GM19455 (cell line): ENCODE measurements at regions not wholly inside any gene's neighbourhood (a gene's known extent, or its start where the extent isn't known, plus 50 kb on each side); places are given as distances from the start of the nearest gene placed in this dataset.
"Not testable (repeated sequence)": the region's sequence is repeated elsewhere in the genome, so short reads cannot be mapped to it uniquely, and the experiment has no call there.

Experiments
- ATAC-seq: cut with Tn5 transposase; IDR thresholded peaks from one replicate; pipeline ENCODE4 v1.9.1; 2021; ENCODE audit not compliant: unreplicated experiment

DNA sequence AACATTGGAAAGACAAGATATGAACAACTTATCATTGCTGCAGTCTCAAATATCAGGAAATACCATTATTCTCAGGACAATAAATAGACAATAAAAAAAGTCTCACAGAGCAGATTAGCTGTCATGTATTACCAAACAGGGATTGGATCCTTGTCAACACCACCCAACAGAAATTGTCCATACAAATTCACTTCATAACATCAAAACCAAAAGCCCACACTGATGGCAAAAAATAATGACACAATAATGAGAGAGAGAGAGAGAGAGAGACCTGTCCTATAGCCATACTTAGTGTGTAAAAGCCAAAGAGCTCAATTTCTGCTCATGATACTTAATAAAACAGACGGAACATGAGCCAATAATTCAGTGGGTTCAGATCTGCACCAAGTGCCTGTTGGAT lies 96.5 kb downstream of the PPIAL4G start:
- no peak for ATAC-seq

- not testable (repeated sequence) for ATAC-seq
Measured at GRCh38 chr1:148386031-148386398, 97.1 kb downstream of the PPIAL4G start.

- ATAC-seq, result no peak
Measured at GRCh38 chr1:148385371-148386030, 97.6 kb downstream of the PPIAL4G start.

GRCh38 chr1:148383966-148384365 lies 99.1 kb downstream of the PPIAL4G start:
- ATAC-seq, result no peak

- ATAC-seq, result no peak
Measured at GRCh38 chr1:148379697-148380096, 103.4 kb downstream of the PPIAL4G start.

GRCh38 chr1:148379170-148379500 lies 104.0 kb downstream of the PPIAL4G start:
- ATAC-seq, result no peak

DNA sequence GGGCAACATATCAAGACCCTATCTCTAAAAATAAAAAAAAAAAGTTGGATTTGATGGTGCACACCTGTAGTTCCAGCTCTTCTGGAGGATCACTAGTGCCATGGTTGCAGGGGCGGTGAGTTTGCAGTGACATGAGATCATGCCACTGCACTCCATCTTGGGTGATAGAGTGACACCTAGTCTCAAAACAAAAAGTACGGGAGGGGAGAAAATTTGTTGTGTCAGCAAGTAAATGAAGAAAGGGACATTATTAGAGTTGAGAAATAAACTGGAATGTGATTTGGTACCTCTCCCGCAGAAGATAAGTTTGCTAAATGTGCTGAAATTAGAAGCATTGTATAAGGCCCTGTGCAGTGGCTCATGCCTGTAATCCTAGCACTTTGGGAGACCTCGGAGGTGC lies 105.1 kb downstream of the PPIAL4G start:
- not testable (repeated sequence) for ATAC-seq

DNA sequence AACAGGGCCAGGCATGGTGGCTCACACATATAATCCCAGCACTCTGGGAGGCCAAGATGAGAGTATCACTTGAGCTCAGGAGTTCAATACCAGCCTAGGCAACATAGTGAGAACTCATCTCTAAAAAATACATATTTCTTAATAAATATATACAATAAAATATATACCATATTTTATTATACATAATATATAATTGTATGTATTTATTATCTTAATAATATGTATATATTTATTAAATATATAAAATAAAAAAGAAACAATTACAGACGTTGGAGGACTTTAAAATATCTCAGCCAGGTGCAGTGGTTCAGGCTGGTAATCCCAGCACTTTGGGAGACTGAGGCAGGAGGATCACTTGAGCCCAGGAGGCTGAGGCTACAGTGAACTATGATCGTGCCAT lies 106.1 kb downstream of the PPIAL4G start:
- not testable (repeated sequence) for ATAC-seq

DNA sequence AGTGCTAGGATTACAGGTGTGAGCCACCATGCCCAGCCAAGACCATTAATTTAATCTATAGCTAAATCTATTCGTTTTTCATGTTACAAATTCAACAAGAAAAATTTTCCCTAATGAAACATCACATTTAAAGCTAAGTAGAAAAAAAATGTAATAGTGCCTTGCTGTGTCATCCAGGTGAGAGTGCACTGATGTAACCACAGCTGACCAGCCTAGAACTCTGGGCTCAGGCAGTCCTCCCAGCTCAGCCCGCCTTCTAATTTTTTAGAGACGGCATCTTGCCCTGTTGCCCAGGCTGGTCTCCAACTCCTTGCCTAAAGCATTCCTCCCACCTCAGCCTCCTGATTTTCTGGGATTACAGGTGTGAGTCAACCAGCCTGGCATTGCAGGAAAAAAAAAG lies 109.0 kb downstream of the PPIAL4G start:
- ATAC-seq, result no peak

- ATAC-seq, result no peak
Measured at GRCh38 chr1:148373192-148373925, 109.7 kb downstream of the PPIAL4G start.

- ATAC-seq, result no peak
Measured at GRCh38 chr1:148372731-148373130, 110.4 kb downstream of the PPIAL4G start.

DNA sequence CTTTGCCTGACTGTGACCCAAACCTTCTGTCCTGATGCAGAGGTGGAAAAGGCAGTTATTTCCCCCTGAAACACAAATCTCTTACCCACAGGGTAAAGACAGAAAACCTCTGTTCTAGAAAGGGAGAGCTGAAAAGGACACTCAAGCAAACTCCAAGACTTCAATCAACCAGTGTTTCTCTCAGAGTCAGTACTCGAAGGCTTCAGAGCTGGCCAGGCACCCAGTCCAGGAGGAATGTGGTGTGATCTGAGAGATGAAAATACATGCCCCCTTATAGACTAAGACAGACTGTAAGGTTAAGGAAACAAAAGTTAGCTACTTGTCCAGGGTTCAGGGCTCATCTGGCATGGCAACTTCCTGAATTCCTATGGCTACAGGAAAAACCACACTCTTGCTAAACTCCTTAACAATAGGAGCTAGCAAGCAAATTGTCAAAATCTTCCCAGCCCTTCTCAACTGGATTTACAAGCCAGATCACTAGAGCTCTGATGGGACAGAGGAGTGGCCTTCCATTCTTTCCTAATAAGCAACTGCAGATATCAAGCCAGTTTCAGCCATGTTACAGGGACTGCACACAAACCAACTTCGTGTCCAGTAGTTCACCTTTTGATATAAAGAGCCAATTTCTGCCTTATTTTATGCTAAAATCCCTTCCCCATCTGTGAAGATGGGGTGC lies 110.9 kb downstream of the PPIAL4G start:
- not testable (repeated sequence) for ATAC-seq

- not testable (repeated sequence) for ATAC-seq
Measured at GRCh38 chr1:148371551-148371994, 111.5 kb downstream of the PPIAL4G start.

GRCh38 chr1:148370661-148371060 lies 112.4 kb downstream of the PPIAL4G start:
- not testable (repeated sequence) for ATAC-seq

- no peak for ATAC-seq
Measured at GRCh38 chr1:148367596-148367995, 115.5 kb downstream of the PPIAL4G start.

DNA sequence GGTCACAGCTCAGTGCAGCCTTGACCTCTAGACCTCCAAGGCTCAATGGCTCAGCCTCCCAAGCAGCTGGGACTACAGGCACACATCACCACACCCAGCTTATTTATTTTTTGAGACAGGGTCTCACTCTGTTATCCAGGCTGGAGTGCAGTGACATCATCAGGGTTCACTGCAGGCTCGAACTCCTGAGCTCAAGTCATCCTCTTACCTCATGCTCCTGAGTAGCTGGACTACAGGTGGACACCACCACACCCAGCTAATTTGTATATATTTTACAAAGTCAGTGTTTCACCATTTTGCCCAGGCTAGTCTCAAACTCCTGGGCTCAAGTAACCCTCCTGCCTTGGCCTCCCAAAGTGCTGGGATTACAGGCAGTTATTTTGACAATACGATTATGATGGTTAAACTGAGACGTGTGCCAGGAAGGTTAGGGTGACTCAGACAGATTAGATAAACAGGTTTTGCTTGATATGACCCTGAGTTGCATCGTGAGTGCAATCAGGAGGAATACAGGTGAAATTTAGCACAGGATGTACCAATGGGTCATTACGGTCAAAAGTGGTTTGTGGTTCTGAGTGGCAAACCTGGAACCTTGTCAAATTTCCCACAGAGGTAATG lies 116.9 kb downstream of the PPIAL4G start:
- not testable (repeated sequence) for ATAC-seq

- not testable (repeated sequence) for ATAC-seq
Measured at GRCh38 chr1:148365151-148365550, 118.0 kb downstream of the PPIAL4G start.

DNA sequence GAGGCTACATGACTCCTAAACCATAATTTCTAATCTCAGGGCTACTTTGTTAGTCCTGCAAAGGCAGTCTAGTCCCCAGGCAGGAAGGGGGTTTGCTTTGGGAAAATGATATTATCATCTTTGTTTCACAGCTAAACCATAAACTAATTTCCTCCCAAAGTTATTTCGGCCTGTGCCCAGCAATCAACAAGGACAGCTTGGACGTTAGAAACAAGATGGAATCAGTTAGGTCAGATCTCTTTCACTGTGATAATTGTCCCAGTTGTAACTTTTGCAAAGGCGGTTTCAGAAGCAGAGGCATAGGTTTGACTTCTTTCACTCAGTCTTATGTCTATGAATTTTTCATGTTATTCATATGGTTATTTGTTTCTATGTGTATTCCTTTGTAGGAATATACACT lies 119.1 kb downstream of the PPIAL4G start:
- ATAC-seq, result not testable (repeated sequence)

- ATAC-seq, result no peak
Measured at GRCh38 chr1:148363439-148363810, 119.7 kb downstream of the PPIAL4G start.

- ATAC-seq, result no peak
Measured at GRCh38 chr1:148362626-148363438, 120.3 kb downstream of the PPIAL4G start.

DNA sequence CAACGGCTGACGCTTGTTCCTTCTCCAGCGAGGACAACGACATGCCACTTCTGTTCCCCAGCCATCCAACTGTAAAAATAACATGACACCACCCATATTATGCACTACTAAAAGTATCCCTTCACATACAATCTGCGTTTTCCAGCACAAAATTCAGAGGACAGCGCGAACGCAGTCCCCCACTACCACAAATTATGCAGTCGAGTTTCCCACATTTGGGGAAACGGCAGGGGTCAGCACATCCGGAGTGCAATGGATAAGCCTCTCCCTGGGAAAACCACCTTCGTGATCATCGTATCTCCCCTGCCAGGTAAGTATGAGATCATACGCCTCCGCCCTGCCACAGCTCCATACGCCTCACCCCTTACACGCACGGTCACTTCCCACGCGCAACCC lies 120.9 kb downstream of the PPIAL4G start:
- no peak for ATAC-seq
